ENCODE measurements at regions not wholly inside any gene's neighbourhood (a gene's known extent, or its start where the extent isn't known, plus 50 kb on each side); places are given as distances from the start of the nearest gene placed in this dataset.

GRCh38 chr3:182710557-182711157 is 82.6 kb upstream of the ATP11B start:
- no peaks in the 10 kb centered on the region for H3K9me3 ChIP-seq (ENCODE audit: low read length)
- no peaks in the 10 kb centered on the region for H3K27me3 ChIP-seq (ENCODE audit: insufficient read depth, low read length)
- H3K4me1 ChIP-seq (ENCODE audit: insufficient read depth, low read length, severe bottlenecking), result no peaks in the 10 kb centered on the region
- no peak overlapping the region for H3K4me2 ChIP-seq (ENCODE audit: low read length)
- no peaks in the 10 kb centered on the region for H4K20me1 ChIP-seq (ENCODE audit: insufficient read depth, low read length)
- no peaks in the 10 kb centered on the region for H3K36me3 ChIP-seq (ENCODE audit: insufficient read depth, low read length)
- H3K79me2 ChIP-seq (ENCODE audit: insufficient read depth, low read length), result no peaks in the 10 kb centered on the region
- no peak overlapping the region for H3K27ac ChIP-seq (ENCODE audit: low read depth, low read length, poor library complexity, severe bottlenecking)
- H2AFZ ChIP-seq (ENCODE audit: low read length), result no peak overlapping the region
- no peak overlapping the region for H3K9ac ChIP-seq (ENCODE audit: low read length)
- no peaks in the 10 kb centered on the region for H3K9me2 ChIP-seq (ENCODE audit: low read depth, low read length)
- H3F3A ChIP-seq (ENCODE audit: insufficient read depth, low read length), result no peaks in the 10 kb centered on the region
- no peak overlapping the region for H3K4me3 ChIP-seq (ENCODE audit: low read depth, low read length, poor library complexity, severe bottlenecking)
- TF ChIP-seq CTCF (IDR thresholded peaks at IDR 0.05; ENCODE audit: low read length) (peak; percentile 93), EZH2 (IDR thresholded peaks at IDR 0.05; ENCODE audit: borderline replicate concordance, low read length) (no peak)

GRCh38 chr3:182711261-182711683 is 82.0 kb upstream of the ATP11B start:
- no peak for TF ChIP-seq EZH2 (IDR thresholded peaks at IDR 0.05; ENCODE audit: borderline replicate concordance, low read length)
- no peak for TF ChIP-seq CTCF (IDR thresholded peaks at IDR 0.05; ENCODE audit: low read length)
- Histone ChIP-seq H3K27ac (ENCODE audit: low read depth, low read length, poor library complexity, severe bottlenecking) (no peak overlapping the region), H3K4me1 (ENCODE audit: insufficient read depth, low read length, severe bottlenecking) (no peaks in the 10 kb centered on the region), H3K4me3 (ENCODE audit: low read depth, low read length, poor library complexity, severe bottlenecking) (no peak overlapping the region), H3F3A (ENCODE audit: insufficient read depth, low read length) (no peaks in the 10 kb centered on the region), H4K20me1 (ENCODE audit: insufficient read depth, low read length) (no peaks in the 10 kb centered on the region), H3K4me2 (ENCODE audit: low read length) (no peak overlapping the region), H2AFZ (ENCODE audit: low read length) (no peak overlapping the region), H3K27me3 (ENCODE audit: insufficient read depth, low read length) (no peaks in the 10 kb centered on the region), H3K9ac (ENCODE audit: low read length) (no peak overlapping the region), H3K79me2 (ENCODE audit: insufficient read depth, low read length) (no peaks in the 10 kb centered on the region), H3K36me3 (ENCODE audit: insufficient read depth, low read length) (no peaks in the 10 kb centered on the region), H3K9me2 (ENCODE audit: low read depth, low read length) (no peaks in the 10 kb centered on the region), H3K9me3 (ENCODE audit: low read length) (no peaks in the 10 kb centered on the region)

GRCh38 chr3:182711853-182712252 is 81.5 kb upstream of the ATP11B start:
- H3K4me3 ChIP-seq (ENCODE audit: low read depth, low read length, poor library complexity, severe bottlenecking), result no peak overlapping the region
- no peak overlapping the region for H3K9ac ChIP-seq (ENCODE audit: low read length)
- H4K20me1 ChIP-seq (ENCODE audit: insufficient read depth, low read length), result no peaks in the 10 kb centered on the region
- TF ChIP-seq CTCF (IDR thresholded peaks at IDR 0.05; ENCODE audit: low read length), result no peak
- TF ChIP-seq EZH2 (IDR thresholded peaks at IDR 0.05; ENCODE audit: borderline replicate concordance, low read length), result no peak
- H3K79me2 ChIP-seq (ENCODE audit: insufficient read depth, low read length), result no peaks in the 10 kb centered on the region
- no peaks in the 10 kb centered on the region for H3K36me3 ChIP-seq (ENCODE audit: insufficient read depth, low read length)
- H2AFZ ChIP-seq (ENCODE audit: low read length), result no peak overlapping the region
- no peaks in the 10 kb centered on the region for H3K4me1 ChIP-seq (ENCODE audit: insufficient read depth, low read length, severe bottlenecking)
- no peaks in the 10 kb centered on the region for H3K9me3 ChIP-seq (ENCODE audit: low read length)
- H3F3A ChIP-seq (ENCODE audit: insufficient read depth, low read length), result no peaks in the 10 kb centered on the region
- H3K27ac ChIP-seq (ENCODE audit: low read depth, low read length, poor library complexity, severe bottlenecking), result no peak overlapping the region
- H3K4me2 ChIP-seq (ENCODE audit: low read length), result no peak overlapping the region
- H3K27me3 ChIP-seq (ENCODE audit: insufficient read depth, low read length), result no peaks in the 10 kb centered on the region
- H3K9me2 ChIP-seq (ENCODE audit: low read depth, low read length), result no peaks in the 10 kb centered on the region

Data from OCI-LY1 (cell line).